ENCODE measurements at regions not wholly inside any gene's neighbourhood (a gene's known extent, or its start where the extent isn't known, plus 50 kb on each side); places are given as distances from the start of the nearest gene placed in this dataset.

GRCh38 chr20:60240986-60241385 is 282.8 kb downstream of the CDH26 start:
- TF ChIP-seq CTCF (IDR thresholded peaks at IDR 0.05; ENCODE audit: insufficient read depth, low read depth, low read length), result no peak
- no peak for TF ChIP-seq EZH2 (IDR thresholded peaks at IDR 0.05; ENCODE audit: insufficient read depth, low read length)

Data from astrocyte (in vitro differentiated cells and primary cell).